Non-pigmented ciliary epithelial cell (primary cell): ENCODE measurements at regions not wholly inside any gene's neighbourhood (a gene's known extent, or its start where the extent isn't known, plus 50 kb on each side); places are given as distances from the start of the nearest gene placed in this dataset.
A peak's percentile ranks its signal among the peaks of the same experiment; 100 is the strongest.

Experiments used
- DNase-seq: peaks from one replicate; pipeline ENCODE4 v3.0.0-alpha.2; 2010; ENCODE audit warnings: low read depth

- no peak for DNase-seq
Measured at GRCh38 chr6:134739299-134740026, 210.4 kb downstream of the ALDH8A1 start.

GRCh38 chr6:134738211-134738885, 211.6 kb downstream of the ALDH8A1 start:
- no peak for DNase-seq

- DNase-seq = no peak
Measured at GRCh38 chr6:134735461-134735860, 214.4 kb downstream of the ALDH8A1 start.

GRCh38 chr6:134734312-134734869, 215.5 kb downstream of the ALDH8A1 start:
- DNase-seq = no peak

- no peak for DNase-seq
Measured at GRCh38 chr6:134733801-134734200, 216.1 kb downstream of the ALDH8A1 start.

GRCh38 chr6:134732763-134733162, 217.1 kb downstream of the ALDH8A1 start:
- no peak for DNase-seq

- no peak for DNase-seq
Measured at GRCh38 chr6:134731615-134732014, 218.3 kb downstream of the ALDH8A1 start.

- no peak for DNase-seq
Measured at GRCh38 chr6:134730013-134730412, 219.9 kb downstream of the ALDH8A1 start.

- DNase-seq = no peak
Measured at GRCh38 chr6:134729561-134729960, 220.3 kb downstream of the ALDH8A1 start.

GRCh38 chr6:134727081-134727480, 222.8 kb downstream of the ALDH8A1 start:
- no peak for DNase-seq

GRCh38 chr6:134725590-134725989, 224.3 kb downstream of the ALDH8A1 start:
- no peak for DNase-seq

- DNase-seq = no peak
Measured at GRCh38 chr6:134724771-134725340, 225.0 kb downstream of the ALDH8A1 start.

- DNase-seq = no peak
Measured at GRCh38 chr6:134723081-134723871, 226.6 kb downstream of the ALDH8A1 start.

- DNase-seq = no peak
Measured at GRCh38 chr6:134722200-134722870, 227.6 kb downstream of the ALDH8A1 start.

- DNase-seq = no peak
Measured at GRCh38 chr6:134721060-134721405, 228.9 kb downstream of the ALDH8A1 start.

- no peak for DNase-seq
Measured at GRCh38 chr6:134720353-134721059, 229.4 kb downstream of the ALDH8A1 start.

GRCh38 chr6:134719911-134720310, 230.0 kb downstream of the ALDH8A1 start:
- DNase-seq = no peak

- DNase-seq = no peak
Measured at GRCh38 chr6:134719286-134719685, 230.6 kb downstream of the ALDH8A1 start.

- peak; percentile 67 for DNase-seq
Measured at GRCh38 chr6:134714679-134715078, 235.2 kb downstream of the ALDH8A1 start.

GRCh38 chr6:134714113-134714512, 235.8 kb downstream of the ALDH8A1 start:
- DNase-seq = no peak

- no peak for DNase-seq
Measured at GRCh38 chr6:134712311-134712710, 237.6 kb downstream of the ALDH8A1 start.
